ENCODE measurements at regions not wholly inside any gene's neighbourhood (a gene's known extent, or its start where the extent isn't known, plus 50 kb on each side); places are given as distances from the start of the nearest gene placed in this dataset.
"Not testable (repeated sequence)": the region's sequence is repeated elsewhere in the genome, so short reads cannot be mapped to it uniquely, and the experiment has no call there.

- no peak for DNase-seq (ENCODE audit: low spot score)
These were observed 205.9 kb upstream of the PHF14 start for GRCh38 chr7:10767771-10768170.

GRCh38 chr7:10770176-10770575 lies 203.5 kb upstream of the PHF14 start:
- DNase-seq (ENCODE audit: low spot score), result no peak

GRCh38 chr7:10773430-10773829 lies 200.2 kb upstream of the PHF14 start:
- DNase-seq (ENCODE audit: low spot score), result no peak

GRCh38 chr7:10779465-10780399 lies 193.9 kb upstream of the PHF14 start:
- no peak for DNase-seq (ENCODE audit: low spot score)

GRCh38 chr7:10780400-10780747 lies 193.3 kb upstream of the PHF14 start:
- DNase-seq (ENCODE audit: low spot score), result no peak

GRCh38 chr7:10786976-10787375 lies 186.7 kb upstream of the PHF14 start:
- not testable (repeated sequence) for DNase-seq (ENCODE audit: low spot score)

GRCh38 chr7:10789170-10789569 lies 184.5 kb upstream of the PHF14 start:
- DNase-seq (ENCODE audit: low spot score), result no peak

- DNase-seq (ENCODE audit: low spot score), result no peak
These were observed 182.8 kb upstream of the PHF14 start for GRCh38 chr7:10790910-10791309.

GRCh38 chr7:10793995-10794775 lies 179.5 kb upstream of the PHF14 start:
- DNase-seq (ENCODE audit: low spot score), result no peak

- no peak for DNase-seq (ENCODE audit: low spot score)
These were observed 176.5 kb upstream of the PHF14 start for GRCh38 chr7:10797157-10797556.

- no peak for DNase-seq (ENCODE audit: low spot score)
These were observed 175.6 kb upstream of the PHF14 start for GRCh38 chr7:10798044-10798443.

GRCh38 chr7:10799475-10799874 lies 174.2 kb upstream of the PHF14 start:
- DNase-seq (ENCODE audit: low spot score), result no peak

- no peak for DNase-seq (ENCODE audit: low spot score)
These were observed 171.7 kb upstream of the PHF14 start for GRCh38 chr7:10802011-10802410.

GRCh38 chr7:10802526-10802925 lies 171.1 kb upstream of the PHF14 start:
- DNase-seq (ENCODE audit: low spot score), result no peak

- no peak for DNase-seq (ENCODE audit: low spot score)
These were observed 170.0 kb upstream of the PHF14 start for GRCh38 chr7:10803720-10804119.

GRCh38 chr7:10804770-10805169 lies 168.9 kb upstream of the PHF14 start:
- DNase-seq (ENCODE audit: low spot score), result no peak

GRCh38 chr7:10815546-10815945 lies 158.1 kb upstream of the PHF14 start:
- DNase-seq (ENCODE audit: low spot score), result peak; percentile 2

GRCh38 chr7:10821156-10821555 lies 152.5 kb upstream of the PHF14 start:
- no peak for DNase-seq (ENCODE audit: low spot score)

- no peak for DNase-seq (ENCODE audit: low spot score)
These were observed 149.5 kb upstream of the PHF14 start for GRCh38 chr7:10824154-10824553.

- DNase-seq (ENCODE audit: low spot score), result no peak
These were observed 135.4 kb upstream of the PHF14 start for GRCh38 chr7:10838228-10838627.

GRCh38 chr7:10845225-10845624 lies 128.4 kb upstream of the PHF14 start:
- DNase-seq (ENCODE audit: low spot score), result no peak

- DNase-seq (ENCODE audit: low spot score), result no peak
These were observed 118.1 kb upstream of the PHF14 start for GRCh38 chr7:10855583-10855982.

GRCh38 chr7:10860516-10860915 lies 113.2 kb upstream of the PHF14 start:
- DNase-seq (ENCODE audit: low spot score), result no peak

All from HT-29 (cell line).